NCI-H524 (cell line): ENCODE measurements at regions not wholly inside any gene's neighbourhood (a gene's known extent, or its start where the extent isn't known, plus 50 kb on each side); places are given as distances from the start of the nearest gene placed in this dataset.

Source experiments
- DNase-seq, 2 experiments: peaks; one replicate each; lab custom pipeline; 2025; lab: John Stamatoyannopoulos, UW

DNA sequence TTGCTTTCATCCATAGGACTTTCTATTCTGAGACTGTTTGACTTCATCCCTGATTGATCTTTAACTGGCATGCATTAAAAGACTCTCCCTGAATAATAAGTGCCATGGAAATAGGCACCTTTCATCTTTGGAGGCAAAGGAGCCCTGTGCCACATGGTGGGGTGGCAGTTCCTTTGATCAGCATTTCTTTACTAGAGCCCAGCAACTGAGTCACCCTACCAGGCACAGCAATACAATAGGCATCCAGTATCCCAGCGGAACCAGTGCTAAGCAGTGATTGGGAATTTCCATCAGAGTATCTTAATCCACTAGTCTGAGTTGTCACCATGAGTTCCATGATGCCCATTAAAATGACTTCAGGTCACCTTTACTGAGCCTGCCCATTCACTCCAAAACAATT is 476.1 kb upstream of the MPDZ start:
- DNase-seq, result no peak

DNA sequence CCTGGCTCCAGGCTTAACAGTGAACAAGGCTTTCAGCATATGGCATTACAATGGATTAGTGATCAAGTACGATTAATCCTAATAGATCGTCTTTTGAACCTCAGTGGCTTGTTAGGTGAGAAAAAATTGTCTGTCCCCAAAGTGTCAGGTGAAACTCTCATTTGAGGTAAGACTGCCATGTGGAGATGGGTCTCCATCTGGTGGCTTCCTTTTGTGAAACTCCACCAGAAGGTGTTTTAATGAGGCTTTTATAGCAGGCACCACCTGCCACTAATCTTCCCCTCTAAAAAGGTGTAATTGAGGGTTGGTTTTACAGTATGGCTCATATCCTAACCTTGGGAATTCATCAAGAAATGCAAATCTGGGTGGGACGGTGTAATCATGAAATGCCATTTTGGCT is 471.1 kb upstream of the MPDZ start:
- DNase-seq, result peak; percentile 92 to 98

DNA sequence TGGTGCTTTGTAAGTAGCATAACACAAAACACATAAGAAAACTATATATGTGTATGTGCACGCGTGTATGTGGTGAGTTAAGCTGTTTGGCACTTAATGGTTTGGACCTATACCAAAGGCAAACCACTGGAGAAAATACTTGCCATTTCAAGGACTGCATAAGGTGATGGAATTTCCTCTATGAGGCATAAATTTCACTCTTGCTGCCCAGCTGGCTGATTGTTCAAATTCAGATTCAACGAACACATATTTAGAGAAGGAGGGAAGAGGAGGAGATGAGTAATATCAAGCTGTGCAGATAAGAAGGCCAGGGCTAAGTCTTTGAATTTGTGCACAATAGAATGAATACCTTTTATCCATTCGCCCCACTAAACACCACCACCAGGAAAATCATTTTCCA is 470.6 kb upstream of the MPDZ start:
- DNase-seq, result no peak

DNA sequence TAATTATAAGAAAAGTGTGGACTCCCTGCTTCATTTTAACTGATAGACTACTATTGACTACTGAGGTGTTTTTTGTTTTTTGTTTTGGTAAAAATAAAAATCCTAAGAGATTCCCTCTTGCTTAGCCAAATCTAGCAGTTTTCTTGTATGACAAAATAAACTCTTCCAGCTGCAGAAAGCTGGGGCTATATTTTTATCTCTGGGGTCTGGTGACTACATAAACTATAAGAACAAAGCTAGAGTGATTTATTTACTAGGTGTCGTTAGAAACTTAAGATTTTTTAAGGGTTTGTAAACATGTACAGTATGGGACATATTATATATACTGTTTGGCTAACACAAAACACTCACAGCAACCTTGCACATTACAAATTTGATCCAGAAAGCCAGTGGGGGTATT is 467.4 kb upstream of the MPDZ start:
- DNase-seq, result no peak

DNA sequence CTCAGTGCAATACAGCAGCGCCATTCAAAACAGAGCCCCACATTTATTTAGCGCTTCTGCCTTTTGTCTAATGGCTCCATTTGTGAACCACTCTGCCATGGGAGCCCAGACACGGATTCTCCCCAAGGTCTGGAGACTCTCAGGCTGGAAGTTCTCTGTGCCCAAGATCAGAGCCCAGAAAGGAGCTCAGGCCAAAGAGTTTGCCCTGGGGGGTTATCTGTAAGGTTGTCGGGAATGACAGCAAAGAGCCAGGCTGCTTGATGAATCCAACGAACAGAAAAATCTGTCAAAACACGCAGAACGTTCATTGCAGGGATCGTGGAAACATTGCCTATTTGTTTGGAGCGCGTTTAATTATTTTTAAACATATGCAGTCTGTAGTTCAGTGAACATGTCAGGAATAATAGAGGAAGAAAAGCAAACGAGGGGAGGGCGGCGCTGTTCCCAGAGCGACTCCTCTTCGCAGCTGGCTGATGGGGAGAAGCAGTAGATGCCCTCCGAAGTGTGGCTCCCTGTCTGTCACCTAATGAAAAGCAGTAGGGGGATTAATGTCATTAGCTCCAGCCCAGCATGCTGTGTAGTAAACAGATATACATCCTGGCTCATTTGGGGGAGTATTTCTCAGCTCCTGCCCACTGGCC is 464.9 kb upstream of the MPDZ start:
- DNase-seq, result no peak

DNA sequence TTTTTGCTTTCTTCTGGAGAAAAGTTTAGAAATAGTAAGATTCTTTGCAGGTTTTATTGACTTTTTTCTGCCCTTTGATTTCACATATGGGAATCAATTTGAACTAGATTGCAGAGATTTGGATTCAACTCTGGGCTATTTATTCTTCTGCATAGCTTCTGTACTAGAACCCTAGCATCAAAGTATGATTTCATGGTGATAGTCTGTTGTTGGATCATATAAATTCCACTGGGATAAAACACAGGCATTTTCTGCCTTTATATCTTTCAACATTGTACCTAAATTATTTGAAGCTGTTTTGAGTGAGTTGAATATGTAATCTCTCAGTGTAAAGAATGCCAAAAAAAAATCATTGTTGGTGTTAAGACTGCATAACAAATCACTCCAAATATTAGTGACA is 458.4 kb upstream of the MPDZ start:
- no peak for DNase-seq

DNA sequence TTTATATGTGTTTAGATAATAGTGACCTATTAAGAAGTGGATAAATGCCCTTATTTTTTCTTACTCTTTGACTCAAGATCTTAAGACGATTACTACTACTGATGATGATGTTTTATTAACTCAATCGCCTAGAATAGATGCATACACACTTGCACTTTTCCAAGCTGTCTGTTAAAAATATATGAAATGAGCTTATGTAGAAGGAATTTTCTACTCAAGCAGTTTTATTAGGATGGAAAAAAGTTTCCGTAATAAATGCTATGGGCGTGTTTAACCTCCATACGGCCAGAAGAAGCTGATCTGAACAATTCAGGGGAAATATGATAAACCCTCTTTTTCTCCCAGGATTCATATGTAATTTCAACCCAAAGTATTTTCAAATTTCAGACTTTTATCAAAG is 455.7 kb upstream of the MPDZ start:
- DNase-seq, result no peak

DNA sequence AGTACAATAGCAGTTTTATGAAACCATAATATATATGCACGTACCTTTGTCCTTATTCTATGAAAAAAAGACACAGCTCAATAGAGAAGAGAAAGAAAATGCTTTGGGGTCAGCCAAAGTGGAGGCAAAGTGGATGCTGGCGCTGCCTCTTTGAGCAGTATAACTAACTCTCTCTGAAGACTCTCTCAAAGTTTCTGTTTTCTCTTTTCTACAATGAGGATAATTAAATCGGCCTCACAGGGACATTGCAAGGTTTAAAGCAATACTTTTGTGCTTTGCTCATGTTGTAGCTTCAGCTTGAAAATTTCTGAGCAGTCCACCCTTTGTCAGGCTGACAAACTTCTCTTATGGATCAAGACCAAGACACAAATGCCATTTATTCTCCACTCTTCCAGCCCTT is 455.1 kb upstream of the MPDZ start:
- DNase-seq, result no peak

DNA sequence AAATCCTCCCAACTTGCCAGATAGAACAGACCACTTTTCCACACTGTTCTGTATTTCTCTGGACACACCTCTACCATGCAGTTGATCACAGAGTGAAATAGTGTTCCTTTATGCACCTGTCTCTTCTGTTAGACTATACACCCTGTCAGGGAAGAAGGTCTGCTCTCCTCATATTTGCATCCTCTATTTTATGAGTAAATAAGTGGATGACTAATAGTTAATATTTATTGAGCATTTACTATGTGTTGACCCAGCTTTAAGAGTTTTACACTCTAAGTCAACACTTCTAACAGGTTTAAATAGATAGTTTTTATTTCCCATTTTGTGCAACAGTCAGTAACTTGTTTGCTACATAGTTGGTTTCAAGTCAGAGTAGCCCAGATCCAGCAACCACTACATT is 452.8 kb upstream of the MPDZ start:
- no peak for DNase-seq

DNA sequence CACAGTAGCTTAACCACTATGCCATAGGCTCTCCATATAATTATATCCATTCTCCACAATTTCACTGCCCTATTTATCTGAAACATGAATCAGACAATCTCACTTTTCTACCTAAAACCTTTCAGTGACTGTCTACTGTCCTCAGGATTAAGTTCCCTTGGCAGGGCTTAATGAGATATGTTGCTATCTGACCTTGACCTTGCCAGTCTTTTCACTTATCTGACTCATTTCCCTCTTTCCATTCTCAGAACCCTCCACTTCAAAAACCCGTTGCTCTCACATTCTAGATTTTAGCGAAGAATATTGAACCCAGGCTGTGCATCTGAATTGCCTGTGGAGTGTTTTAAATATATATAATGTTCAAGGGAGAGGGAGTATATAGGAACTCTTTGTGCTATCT is 452.1 kb upstream of the MPDZ start:
- no peak for DNase-seq

DNA sequence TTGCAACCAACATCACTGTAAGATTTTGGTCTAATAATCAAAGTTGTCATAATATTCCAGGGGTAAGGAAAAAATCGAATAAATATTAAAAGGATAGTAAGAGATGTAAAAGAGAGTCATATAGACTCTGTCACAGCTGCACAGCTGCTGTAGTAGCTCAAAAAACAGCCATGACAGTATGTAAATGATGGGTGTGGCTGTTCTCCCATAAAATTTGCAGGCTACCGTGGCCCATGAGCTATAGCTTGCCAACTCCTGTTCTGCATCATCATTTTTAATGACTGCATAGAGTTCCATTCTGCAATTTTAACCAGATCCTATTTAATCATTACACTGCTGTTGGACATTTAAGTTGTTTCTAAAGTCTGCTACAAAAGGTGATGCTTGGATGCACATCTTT is 450.5 kb upstream of the MPDZ start:
- no peak for DNase-seq

DNA sequence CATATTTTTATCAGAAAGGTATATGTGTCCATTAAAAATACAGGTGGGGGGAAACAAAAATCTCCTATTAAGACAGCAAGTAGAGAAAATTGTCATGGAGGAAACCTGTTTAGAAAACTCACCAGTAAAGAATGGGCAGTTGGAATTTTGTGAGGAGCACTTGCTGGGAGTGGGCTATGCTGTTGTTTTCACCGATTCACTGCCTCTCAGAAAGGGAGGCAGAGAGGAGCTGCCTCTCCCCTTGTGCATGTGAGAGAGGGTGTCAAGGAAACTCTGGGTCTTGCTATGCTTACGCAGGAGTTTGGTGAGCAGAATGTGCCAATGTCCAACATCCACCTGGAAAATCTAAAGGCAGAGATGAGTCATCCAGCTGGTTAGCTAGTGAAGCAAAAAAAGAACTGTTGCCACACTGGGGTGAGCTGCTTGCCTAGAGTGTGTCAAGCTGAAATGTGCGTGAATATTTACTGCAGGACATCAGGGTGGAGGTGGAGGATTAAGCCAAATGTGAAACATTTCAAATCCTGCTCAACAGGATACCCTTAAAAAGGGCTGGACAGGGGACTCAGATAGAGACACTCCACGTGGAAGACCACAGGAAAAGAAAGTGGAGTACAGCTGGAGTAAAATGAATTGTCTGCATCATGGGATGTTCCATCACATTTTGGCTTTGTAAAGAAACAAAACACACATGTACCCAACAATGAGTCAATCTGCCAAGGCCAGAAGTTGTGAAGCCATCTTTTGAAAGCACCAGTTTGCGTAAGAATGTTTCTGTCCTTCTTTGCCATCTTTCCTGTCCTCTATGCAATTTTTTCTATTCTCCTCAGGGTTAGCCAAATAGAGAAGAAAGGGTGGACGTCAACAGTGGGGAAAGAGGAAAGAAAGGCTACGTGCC is 449.7 kb upstream of the MPDZ start:
- DNase-seq, result no peak

DNA sequence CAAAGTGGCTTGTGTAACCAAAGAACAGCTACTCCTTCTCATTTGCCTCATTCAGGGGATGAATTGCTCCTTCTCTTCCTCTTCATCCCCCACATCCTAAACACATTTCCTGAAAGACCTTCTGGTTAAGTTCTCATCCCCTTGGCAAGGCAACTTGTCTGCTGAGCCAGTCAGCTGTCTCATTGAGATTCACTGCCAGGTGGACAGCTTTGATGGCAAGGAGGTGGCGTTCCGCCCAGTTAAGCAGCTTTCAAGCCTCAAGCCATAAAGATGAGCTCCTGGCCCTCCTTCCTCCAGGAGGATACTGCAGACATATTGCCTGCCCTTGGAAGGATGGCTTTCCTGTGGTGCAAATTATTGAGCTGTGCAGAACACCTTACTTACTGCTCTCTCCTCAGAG is 448.6 kb upstream of the MPDZ start:
- DNase-seq, result peak; percentile 71 to 86

DNA sequence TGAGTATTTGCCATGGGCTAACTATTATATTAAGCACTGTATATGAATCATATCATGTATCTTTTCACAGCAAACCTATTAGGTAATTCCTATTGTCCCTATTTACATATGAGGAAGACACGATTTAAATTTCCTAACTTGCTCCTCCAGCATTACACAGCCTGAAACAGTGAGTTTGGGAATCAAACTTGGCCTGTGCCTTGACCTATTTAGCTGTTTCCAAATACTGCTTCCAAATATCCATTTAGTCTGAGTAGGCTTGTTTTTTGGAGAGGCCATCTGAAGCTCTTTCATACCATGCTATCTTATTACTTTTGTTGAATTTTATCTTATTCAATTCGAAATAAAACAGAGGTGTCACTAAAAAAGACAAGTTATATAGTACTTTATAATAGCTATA is 447.3 kb upstream of the MPDZ start:
- no peak for DNase-seq

DNA sequence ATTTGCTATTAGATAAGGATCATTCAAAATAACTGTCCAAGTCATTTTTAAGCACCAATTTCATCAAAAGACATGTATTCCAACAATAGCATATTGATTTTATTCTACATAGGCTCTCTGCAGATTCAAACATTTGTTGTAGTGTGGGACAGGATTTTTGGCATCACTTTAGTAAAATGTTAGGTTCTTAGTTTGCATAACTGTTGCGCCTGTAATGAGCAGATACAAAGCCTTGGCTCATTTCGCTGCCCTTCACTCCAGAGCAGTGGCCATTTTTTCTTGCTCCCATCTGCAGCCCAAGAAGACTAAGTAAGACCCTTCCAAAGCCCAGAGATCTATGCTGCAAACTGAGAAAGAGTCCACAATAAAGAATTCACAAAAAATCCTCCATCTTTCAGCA is 446.0 kb upstream of the MPDZ start:
- no peak for DNase-seq

DNA sequence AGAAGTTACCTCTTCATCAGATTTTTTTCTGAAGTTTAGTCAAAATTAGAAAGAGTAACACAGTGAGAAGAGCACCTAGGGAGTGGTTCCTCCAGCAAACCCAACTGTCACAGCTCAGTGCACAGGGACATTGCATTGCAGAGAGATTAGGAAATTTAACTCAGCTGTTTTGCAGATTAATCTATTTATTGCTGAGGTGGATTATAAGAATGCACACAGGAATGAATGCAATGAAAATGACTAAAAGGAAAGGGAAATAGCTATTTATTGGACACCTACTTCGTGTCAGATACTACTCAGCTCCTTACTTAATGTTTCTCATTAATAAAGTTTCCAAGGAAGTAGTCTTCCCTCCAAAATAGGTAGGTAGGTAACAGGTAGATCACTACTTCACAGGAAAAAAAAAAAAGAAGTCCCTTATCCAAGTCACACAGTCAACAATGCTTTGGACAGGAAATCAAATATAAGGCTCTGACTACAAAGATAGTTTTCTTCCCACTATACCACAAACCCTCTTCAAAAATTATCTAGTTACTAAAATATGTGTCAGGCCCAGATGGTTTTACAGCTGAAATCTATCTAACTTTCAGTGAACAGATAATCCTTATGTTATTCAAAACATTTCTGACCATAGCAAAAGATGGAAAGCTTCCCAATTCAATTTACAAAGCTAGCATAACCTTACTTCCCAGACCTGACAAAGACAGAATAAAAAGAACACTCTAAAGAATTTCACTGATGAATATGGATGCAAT is 442.2 kb upstream of the MPDZ start:
- DNase-seq, result no peak

DNA sequence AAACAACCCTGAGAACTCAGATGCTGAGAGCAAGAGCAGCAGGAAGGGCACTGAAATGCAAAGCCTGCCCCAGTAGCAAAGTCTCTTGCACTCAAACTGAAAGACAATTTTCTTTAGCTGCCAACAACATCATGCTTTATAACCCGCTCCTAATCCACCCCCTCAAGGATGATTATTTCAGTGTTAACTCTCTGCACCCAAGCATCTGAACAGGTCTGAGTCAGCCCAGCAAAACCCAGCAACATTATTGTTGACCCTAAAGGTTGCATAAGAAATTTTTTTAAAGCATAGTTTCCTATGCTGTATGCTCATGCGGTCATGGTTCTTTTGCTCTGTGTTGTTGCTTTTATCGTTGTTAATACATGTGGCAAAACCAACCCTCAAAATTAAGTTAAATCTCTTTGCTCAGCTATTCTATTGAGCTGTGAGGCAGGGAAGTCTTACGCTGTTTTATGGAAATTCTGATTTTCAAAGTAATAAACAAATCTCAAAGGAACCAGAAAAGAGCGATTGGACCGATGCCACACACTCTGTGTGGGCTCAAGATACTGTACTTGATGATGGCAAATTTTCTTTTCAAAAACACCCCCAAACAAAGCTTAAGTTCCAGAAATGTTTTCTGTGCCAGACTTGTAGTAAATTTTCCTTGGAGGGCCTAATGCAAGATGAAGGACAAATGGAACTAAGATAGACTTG is 440.6 kb upstream of the MPDZ start:
- no peak for DNase-seq

DNA sequence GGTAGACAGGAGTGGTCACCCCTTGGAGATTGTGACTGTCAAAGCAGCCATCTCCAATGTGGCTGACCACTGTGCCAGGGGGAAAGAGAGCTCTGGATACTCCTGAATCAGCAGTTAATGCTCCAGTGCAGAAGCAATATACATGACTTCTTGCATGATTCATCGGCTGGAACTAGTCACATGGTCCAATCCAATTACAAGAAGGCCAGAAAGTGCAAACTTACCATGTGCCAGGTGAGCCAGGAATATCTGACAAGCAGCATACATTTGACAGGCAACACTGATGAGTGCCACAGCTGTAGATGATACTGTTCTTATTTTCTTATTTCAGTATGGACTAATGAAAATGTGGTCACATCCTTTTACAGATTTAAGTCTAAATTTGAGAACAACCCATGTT is 440.0 kb upstream of the MPDZ start:
- DNase-seq, result no peak

DNA sequence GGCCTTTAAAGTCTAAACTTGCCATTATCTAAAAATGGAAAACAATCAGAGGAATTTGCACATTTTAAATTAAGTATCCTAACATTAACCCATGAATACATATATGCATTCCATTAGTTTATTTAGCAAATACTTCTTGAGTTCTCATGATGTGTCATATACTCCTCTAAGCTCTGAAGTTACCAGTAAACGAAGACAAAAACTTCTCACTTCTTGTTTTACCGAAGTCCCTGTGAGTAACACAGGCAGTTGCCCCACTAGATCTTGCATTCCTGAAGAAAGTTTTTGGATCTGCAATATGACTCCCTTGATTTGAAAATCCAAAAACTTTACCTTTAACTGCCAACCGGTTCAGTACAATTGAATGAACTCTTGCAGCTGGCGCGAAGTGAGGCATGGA is 439.0 kb upstream of the MPDZ start:
- no peak for DNase-seq

DNA sequence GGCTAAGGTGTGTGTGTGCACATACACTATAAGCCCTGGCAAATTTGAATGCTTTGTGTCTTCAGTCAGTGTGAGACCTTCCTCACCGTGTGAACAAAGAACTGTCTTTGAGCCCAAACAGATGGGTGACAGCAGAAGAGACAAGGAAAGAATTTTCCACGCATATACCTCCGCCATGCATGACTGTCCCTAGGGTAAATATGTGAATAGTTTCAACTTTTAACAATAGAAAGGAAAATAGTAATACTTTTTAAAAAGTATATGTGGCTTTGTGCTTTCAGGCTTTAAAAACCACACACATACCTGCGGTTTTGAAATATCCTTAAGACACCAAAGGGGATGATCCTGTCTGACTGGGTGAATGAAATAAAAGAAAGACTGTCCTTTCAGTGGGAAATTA is 438.6 kb upstream of the MPDZ start:
- no peak for DNase-seq

DNA sequence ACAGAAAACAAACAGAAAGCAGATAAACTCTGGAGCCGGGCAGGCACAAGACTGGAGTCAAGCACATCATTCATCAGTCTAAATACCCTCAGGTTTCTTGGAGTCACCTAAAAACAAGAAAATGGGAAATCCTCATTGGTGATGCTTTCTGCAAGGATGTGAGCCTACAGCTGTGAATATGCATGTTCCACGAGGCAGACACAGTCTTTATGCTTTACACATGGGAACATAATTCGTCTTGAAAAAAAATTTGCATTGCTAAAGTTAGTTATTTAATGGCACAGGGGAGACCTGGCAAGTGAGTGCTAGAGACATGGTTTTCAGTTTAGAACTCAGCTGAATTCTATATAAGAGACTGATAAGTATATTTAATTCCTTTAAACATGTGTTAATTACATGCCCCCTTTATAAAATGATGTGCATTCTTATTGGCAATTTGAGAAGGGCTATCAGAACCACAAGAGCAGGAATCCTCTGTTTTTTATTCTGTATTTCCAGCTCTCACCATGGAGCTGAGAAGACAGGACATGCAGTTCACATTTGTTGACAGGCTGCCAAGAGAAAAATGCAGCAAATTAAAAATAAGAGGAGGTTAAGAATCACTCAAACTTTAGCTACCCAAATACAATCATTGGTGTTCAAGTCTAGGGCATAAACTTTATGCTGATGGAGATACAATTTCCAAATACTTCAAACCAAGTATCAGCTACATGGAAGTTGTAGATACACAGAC is 438.0 kb upstream of the MPDZ start:
- no peak for DNase-seq
